ENCODE measurements at regions not wholly inside any gene's neighbourhood (a gene's known extent, or its start where the extent isn't known, plus 50 kb on each side); places are given as distances from the start of the nearest gene placed in this dataset.

DNA sequence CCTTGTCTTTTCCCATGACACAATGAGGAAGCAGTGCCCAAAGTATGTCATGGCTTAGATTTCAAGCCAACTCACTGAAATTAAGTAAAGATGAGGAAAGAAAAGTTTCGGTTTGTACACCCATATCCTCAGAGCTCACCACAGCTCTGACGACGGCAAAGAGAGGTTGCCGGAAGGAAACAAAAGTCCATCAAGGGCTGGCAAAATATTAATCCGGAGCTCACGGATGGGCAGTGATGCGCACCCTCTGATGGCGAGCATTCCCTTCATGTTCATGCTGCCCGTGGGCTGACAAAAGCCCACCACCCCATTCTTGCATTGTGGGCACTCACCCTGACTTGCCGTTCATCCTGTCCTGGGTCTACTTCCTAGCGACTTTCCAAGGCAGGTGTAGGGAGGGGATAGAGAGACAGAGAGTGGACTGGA, 103.1 kb downstream of the SOX9 start:
- ChIA-PET POLR2A (no interaction called here), CTCF (no interaction called here)
- H3K27me3 ChIP-seq (ENCODE audit: control insufficient read depth in 1 of 2, insufficient read depth in 2 of 2, low read length in 2 of 2) = peaks cover 15% of the 10 kb centered on the region in 2 experiments
- H3K9me3 ChIP-seq (ENCODE audit: control insufficient read depth in 1 of 2, insufficient read depth in 1 of 2, low read length in 2 of 2) = peaks cover 0 to 17% of the 10 kb centered on the region in 2 experiments
- no peak overlapping the region for H3K4me3 ChIP-seq (ENCODE audit: low read length)
- no peak overlapping the region for H3K4me3 Mint-ChIP-seq
- no peaks in the 10 kb centered on the region for H3K36me3 ChIP-seq (ENCODE audit: insufficient read depth, low read length)
- H3K4me1 ChIP-seq (ENCODE audit: insufficient read depth, low read length) = no peaks in the 10 kb centered on the region
- DNase-seq = no peak
- H3K36me3 Mint-ChIP-seq (ENCODE audit: low read depth) = no peaks in the 10 kb centered on the region
- H3K27ac ChIP-seq (ENCODE audit: low read depth in 1 of 2, low read length in 2 of 2) = no peak overlapping the region
- intact Hi-C loops (cut with DNase I, micrococcal nuclease) = no loop called here
- H3K9me3 Mint-ChIP-seq = peaks cover 5% of the 10 kb centered on the region
- TF ChIP-seq, protein P1, sequence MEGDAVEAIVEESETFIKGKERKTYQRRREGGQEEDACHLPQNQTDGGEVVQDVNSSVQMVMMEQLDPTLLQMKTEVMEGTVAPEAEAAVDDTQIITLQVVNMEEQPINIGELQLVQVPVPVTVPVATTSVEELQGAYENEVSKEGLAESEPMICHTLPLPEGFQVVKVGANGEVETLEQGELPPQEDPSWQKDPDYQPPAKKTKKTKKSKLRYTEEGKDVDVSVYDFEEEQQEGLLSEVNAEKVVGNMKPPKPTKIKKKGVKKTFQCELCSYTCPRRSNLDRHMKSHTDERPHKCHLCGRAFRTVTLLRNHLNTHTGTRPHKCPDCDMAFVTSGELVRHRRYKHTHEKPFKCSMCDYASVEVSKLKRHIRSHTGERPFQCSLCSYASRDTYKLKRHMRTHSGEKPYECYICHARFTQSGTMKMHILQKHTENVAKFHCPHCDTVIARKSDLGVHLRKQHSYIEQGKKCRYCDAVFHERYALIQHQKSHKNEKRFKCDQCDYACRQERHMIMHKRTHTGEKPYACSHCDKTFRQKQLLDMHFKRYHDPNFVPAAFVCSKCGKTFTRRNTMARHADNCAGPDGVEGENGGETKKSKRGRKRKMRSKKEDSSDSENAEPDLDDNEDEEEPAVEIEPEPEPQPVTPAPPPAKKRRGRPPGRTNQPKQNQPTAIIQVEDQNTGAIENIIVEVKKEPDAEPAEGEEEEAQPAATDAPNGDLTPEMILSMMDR (IDR thresholded peaks at IDR 0.05) = no peak
- ATAC-seq (ENCODE audit: poor library complexity) = no peak
- H3K27me3 Mint-ChIP-seq = peaks cover 26% of the 10 kb centered on the region
- H3K4me1 Mint-ChIP-seq (ENCODE audit: low read depth) = no peaks in the 10 kb centered on the region
- no peak overlapping the region for H3K27ac Mint-ChIP-seq

DNA sequence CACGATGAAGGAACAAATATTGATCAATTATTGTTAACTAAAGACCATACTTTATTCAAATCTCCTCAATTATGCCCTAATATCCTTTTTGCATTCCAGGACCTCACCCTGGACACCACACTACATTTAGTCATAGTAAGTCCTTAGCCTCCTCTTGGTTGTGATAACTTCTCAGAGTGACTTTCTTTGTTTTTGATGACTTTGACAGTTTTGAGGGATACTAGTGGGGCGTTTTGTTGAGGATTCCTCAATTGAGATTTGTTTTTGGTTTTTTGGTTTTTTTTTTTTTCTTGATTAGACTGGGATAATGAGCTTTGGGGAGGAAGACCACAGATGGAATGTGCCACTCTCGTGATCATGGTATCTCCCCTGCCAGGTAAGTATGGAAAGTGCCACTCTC, 105.5 kb downstream of the SOX9 start:
- POLR2A ChIA-PET = no interaction called here
- Mint-ChIP-seq H3K4me3 (no peak overlapping the region), H3K27me3 (peaks cover 4% of the 10 kb centered on the region), H3K4me1 (ENCODE audit: low read depth) (no peaks in the 10 kb centered on the region), H3K9me3 (peaks cover 5% of the 10 kb centered on the region), H3K27ac (no peak overlapping the region), H3K36me3 (ENCODE audit: low read depth) (no peaks in the 10 kb centered on the region)
- Histone ChIP-seq H3K9me3 (ENCODE audit: control insufficient read depth in 1 of 2, insufficient read depth in 1 of 2, low read length in 2 of 2) (peaks cover 0 to 3% of the 10 kb centered on the region in 2 experiments), H3K27me3 (ENCODE audit: control insufficient read depth in 1 of 2, insufficient read depth in 2 of 2, low read length in 2 of 2) (no peaks in the 10 kb centered on the region), H3K4me3 (ENCODE audit: low read length) (no peak overlapping the region), H3K27ac (ENCODE audit: low read depth in 1 of 2, low read length in 2 of 2) (no peak overlapping the region), H3K36me3 (ENCODE audit: insufficient read depth, low read length) (no peaks in the 10 kb centered on the region), H3K4me1 (ENCODE audit: insufficient read depth, low read length) (no peaks in the 10 kb centered on the region)
- intact Hi-C loops (cut with DNase I, micrococcal nuclease) = no loop called here
- TF ChIP-seq, protein P1 (IDR thresholded peaks at IDR 0.05) = no peak
- DNase-seq (no peak), ATAC-seq (ENCODE audit: poor library complexity) (no peak)
- CTCF ChIA-PET = no interaction called here

DNA sequence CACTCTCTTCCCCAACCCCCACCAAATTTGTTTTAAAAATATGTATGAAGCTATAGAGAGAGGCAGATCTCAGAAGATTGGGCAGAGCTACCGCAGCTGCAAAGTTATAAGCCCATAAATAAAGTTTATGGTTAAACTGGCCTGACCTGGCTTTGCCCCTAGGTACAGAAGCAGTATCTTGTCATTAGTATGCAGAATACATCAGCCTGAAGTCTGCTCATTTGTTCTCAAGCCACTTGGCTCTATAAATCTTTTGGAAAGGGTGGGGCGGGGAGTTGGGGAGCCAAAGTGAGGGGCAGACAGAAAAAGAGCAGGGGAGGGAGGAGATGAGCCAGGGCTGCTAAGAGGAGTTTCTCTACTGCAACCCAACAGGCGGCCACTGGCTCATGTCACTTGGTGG, 113.2 kb downstream of the SOX9 start:
- ChIA-PET CTCF (no interaction called here), POLR2A (no interaction called here)
- Mint-ChIP-seq H3K36me3 (ENCODE audit: low read depth) (no peaks in the 10 kb centered on the region), H3K4me1 (ENCODE audit: low read depth) (no peaks in the 10 kb centered on the region), H3K27ac (no peak overlapping the region), H3K9me3 (peaks cover 11% of the 10 kb centered on the region), H3K27me3 (peaks cover 5% of the 10 kb centered on the region), H3K4me3 (no peak overlapping the region)
- TF ChIP-seq, protein P1 (IDR thresholded peaks at IDR 0.05) = no peak
- intact Hi-C loops (cut with DNase I, micrococcal nuclease) = no loop called here
- no peaks in the 10 kb centered on the region for H3K36me3 ChIP-seq (ENCODE audit: insufficient read depth, low read length)
- DNase-seq = no peak
- no peak overlapping the region for H3K4me3 ChIP-seq (ENCODE audit: low read length)
- H3K27ac ChIP-seq (ENCODE audit: low read depth in 1 of 2, low read length in 2 of 2) = no peak overlapping the region
- no peaks in the 10 kb centered on the region for H3K27me3 ChIP-seq (ENCODE audit: control insufficient read depth in 1 of 2, insufficient read depth in 2 of 2, low read length in 2 of 2)
- no peaks in the 10 kb centered on the region for H3K4me1 ChIP-seq (ENCODE audit: insufficient read depth, low read length)
- peaks cover 0 to 12% of the 10 kb centered on the region in 2 experiments for H3K9me3 ChIP-seq (ENCODE audit: control insufficient read depth in 1 of 2, insufficient read depth in 1 of 2, low read length in 2 of 2)
- no peak for ATAC-seq (ENCODE audit: poor library complexity)

All from CD4-positive, alpha-beta T cell (primary cell).